ENCODE measurements at regions not wholly inside any gene's neighbourhood (a gene's known extent, or its start where the extent isn't known, plus 50 kb on each side); places are given as distances from the start of the nearest gene placed in this dataset.

GRCh38 chr1:21344098-21344749 is 54.0 kb upstream of the ECE1 start:
- CTCF ChIA-PET: interaction anchor here (1.5 kb wide), 2 partner anchors 89 to 92 kb away, joined by 7 to 12 read pairs; no protein-coding TSS in a partner anchor
- Histone ChIP-seq H3K9me3 (no peaks in the 10 kb centered on the region), H3K4me3 (ENCODE audit: low read depth, low read length) (peak overlapping the region; percentile 84), H3K36me3 (ENCODE audit: control insufficient read depth, insufficient read depth, low read length) (0 out of 2 replicates have a peak, but pooled peaks cover 3% of the 10 kb centered on the region), H3K27me3 (replicated peaks; ENCODE audit: control insufficient read depth, insufficient read depth, low read length) (no peaks in the 10 kb centered on the region), H3K4me1 (peaks cover 5% of the 10 kb centered on the region)
- Mint-ChIP-seq H3K36me3 (ENCODE audit: insufficient read depth, unreplicated experiment) (no peaks in the 10 kb centered on the region), H3K4me3 (ENCODE audit: unreplicated experiment) (no peak overlapping the region), H3K9me3 (ENCODE audit: unreplicated experiment) (no peaks in the 10 kb centered on the region), H3K27me3 (ENCODE audit: insufficient read depth, unreplicated experiment) (no peaks in the 10 kb centered on the region), H3K4me1 (ENCODE audit: low read depth, unreplicated experiment) (peaks cover 13% of the 10 kb centered on the region), H3K27ac (ENCODE audit: unreplicated experiment) (no peak overlapping the region)
- no TSS peak for BruUV-seq (replicated peaks)
- DNase-seq: no peak
- intact Hi-C loops (cut with micrococcal nuclease; ENCODE audit: unreplicated experiment): no loop called here
- POLR2A ChIA-PET: interaction anchor here (1.2 kb wide), 1 partner anchor 96 kb away, joined by 3 read pairs; no protein-coding TSS in a partner anchor
- no peak for TF ChIP-seq CTCF (IDR thresholded peaks at IDR 0.05; ENCODE audit: insufficient read depth in 1 of 2, low read depth in 1 of 2, low read length in 1 of 2, severe bottlenecking in 1 of 2, unreplicated experiment in 1 of 2)

GRCh38 chr1:21342961-21343838 is 52.9 kb upstream of the ECE1 start:
- H3K9me3 Mint-ChIP-seq (ENCODE audit: unreplicated experiment): no peaks in the 10 kb centered on the region
- no peaks in the 10 kb centered on the region for H3K27me3 ChIP-seq (replicated peaks; ENCODE audit: control insufficient read depth, insufficient read depth, low read length)
- H3K4me1 Mint-ChIP-seq (ENCODE audit: low read depth, unreplicated experiment): peaks cover 13% of the 10 kb centered on the region
- H3K9me3 ChIP-seq: no peaks in the 10 kb centered on the region
- no peak for TF ChIP-seq CTCF (IDR thresholded peaks at IDR 0.05; ENCODE audit: insufficient read depth in 1 of 2, low read depth in 1 of 2, low read length in 1 of 2, severe bottlenecking in 1 of 2, unreplicated experiment in 1 of 2)
- no peak for DNase-seq
- no peaks in the 10 kb centered on the region for H3K27me3 Mint-ChIP-seq (ENCODE audit: insufficient read depth, unreplicated experiment)
- peak overlapping the region; percentile 7 for H3K4me3 Mint-ChIP-seq (ENCODE audit: unreplicated experiment)
- ChIA-PET CTCF (no interaction called here), POLR2A (no interaction called here)
- intact Hi-C loops (cut with micrococcal nuclease; ENCODE audit: unreplicated experiment): no loop called here
- no peaks in the 10 kb centered on the region for H3K36me3 Mint-ChIP-seq (ENCODE audit: insufficient read depth, unreplicated experiment)
- 0 out of 2 replicates have a peak, but pooled peaks cover 3% of the 10 kb centered on the region for H3K36me3 ChIP-seq (ENCODE audit: control insufficient read depth, insufficient read depth, low read length)
- no peak overlapping the region for H3K27ac Mint-ChIP-seq (ENCODE audit: unreplicated experiment)
- H3K4me3 ChIP-seq (ENCODE audit: low read depth, low read length): no peak overlapping the region
- peaks cover 15% of the 10 kb centered on the region for H3K4me1 ChIP-seq
- TSS peak; percentile 23 for BruUV-seq (replicated peaks)

- Histone ChIP-seq H3K4me3 (ENCODE audit: low read depth, low read length) (no peak overlapping the region), H3K27me3 (replicated peaks; ENCODE audit: control insufficient read depth, insufficient read depth, low read length) (no peaks in the 10 kb centered on the region), H3K9me3 (no peaks in the 10 kb centered on the region), H3K36me3 (ENCODE audit: control insufficient read depth, insufficient read depth, low read length) (0 out of 2 replicates have a peak, but pooled peaks cover 3% of the 10 kb centered on the region), H3K4me1 (peaks cover 17% of the 10 kb centered on the region)
- no TSS peak for BruUV-seq (replicated peaks)
- CTCF ChIA-PET: no interaction called here
- no peak overlapping the region for H3K4me3 Mint-ChIP-seq (ENCODE audit: unreplicated experiment)
- intact Hi-C loops (cut with micrococcal nuclease; ENCODE audit: unreplicated experiment): no loop called here
- H3K27ac Mint-ChIP-seq (ENCODE audit: unreplicated experiment): no peak overlapping the region
- no peaks in the 10 kb centered on the region for H3K9me3 Mint-ChIP-seq (ENCODE audit: unreplicated experiment)
- no peak for TF ChIP-seq CTCF (IDR thresholded peaks at IDR 0.05; ENCODE audit: insufficient read depth in 1 of 2, low read depth in 1 of 2, low read length in 1 of 2, severe bottlenecking in 1 of 2, unreplicated experiment in 1 of 2)
- peaks cover 13% of the 10 kb centered on the region for H3K4me1 Mint-ChIP-seq (ENCODE audit: low read depth, unreplicated experiment)
- H3K27me3 Mint-ChIP-seq (ENCODE audit: insufficient read depth, unreplicated experiment): no peaks in the 10 kb centered on the region
- H3K36me3 Mint-ChIP-seq (ENCODE audit: insufficient read depth, unreplicated experiment): no peaks in the 10 kb centered on the region
- no peak for DNase-seq
- POLR2A ChIA-PET: interaction anchor here (0.6 kb wide), 1 partner anchor 12 kb away, joined by 3 read pairs; no protein-coding TSS in a partner anchor
These were observed 51.3 kb upstream of the ECE1 start for GRCh38 chr1:21341517-21342078.
